ENCODE measurements at regions not wholly inside any gene's neighbourhood (a gene's known extent, or its start where the extent isn't known, plus 50 kb on each side); places are given as distances from the start of the nearest gene placed in this dataset.
"Not testable (repeated sequence)": the region's sequence is repeated elsewhere in the genome, so short reads cannot be mapped to it uniquely, and the experiment has no call there.

GRCh38 chr4:131925662-131926061 is 1223.4 kb upstream of the PCDH10 start:
- TF ChIP-seq CTCF (IDR thresholded peaks at IDR 0.05; ENCODE audit: low read depth, low read length); POLR2A (IDR thresholded peaks at IDR 0.05; ENCODE audit: extremely low read depth, insufficient read length): not testable (repeated sequence)
